B cell (primary cell): ENCODE measurements at regions not wholly inside any gene's neighbourhood (a gene's known extent, or its start where the extent isn't known, plus 50 kb on each side); places are given as distances from the start of the nearest gene placed in this dataset.

Source experiments
- EZH2 ChIP-seq: IDR thresholded peaks from 2 replicates; pipeline ENCODE4 v1.6.1; 2012; ENCODE audit warnings: borderline replicate concordance, low read depth, mild to moderate bottlenecking, moderate library complexity, low read length; ENCODE audit not compliant: insufficient read depth, poor library complexity, severe bottlenecking
- TF ChIP-seq, protein P1 (sequence below): fragments of 200-600 bp; IDR thresholded peaks from one replicate; pipeline ENCODE4 v1.8.0; 2022; ENCODE audit warnings: antibody characterized with exemption, mild to moderate bottlenecking

DNA sequence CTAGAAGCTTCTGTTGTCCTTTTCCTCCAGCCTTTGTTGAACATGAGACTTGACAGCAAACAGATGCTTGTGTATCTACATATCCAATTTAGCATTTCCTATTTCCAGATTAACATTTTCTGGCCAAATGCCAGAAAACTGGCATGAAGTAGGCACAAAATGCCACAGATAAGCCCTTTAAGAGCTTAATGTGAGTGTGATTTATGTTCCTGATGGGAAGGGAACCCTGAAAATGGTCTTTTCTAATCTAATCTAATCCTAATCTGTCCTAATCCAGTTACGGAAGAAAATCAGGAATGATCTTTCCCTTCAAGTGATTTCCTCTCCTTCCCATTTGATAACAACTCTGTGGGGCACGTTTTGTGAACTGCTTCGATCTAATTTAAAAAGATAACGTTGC is 133.0 kb upstream of the C1QTNF7 start:
- TF ChIP-seq, protein P1, sequence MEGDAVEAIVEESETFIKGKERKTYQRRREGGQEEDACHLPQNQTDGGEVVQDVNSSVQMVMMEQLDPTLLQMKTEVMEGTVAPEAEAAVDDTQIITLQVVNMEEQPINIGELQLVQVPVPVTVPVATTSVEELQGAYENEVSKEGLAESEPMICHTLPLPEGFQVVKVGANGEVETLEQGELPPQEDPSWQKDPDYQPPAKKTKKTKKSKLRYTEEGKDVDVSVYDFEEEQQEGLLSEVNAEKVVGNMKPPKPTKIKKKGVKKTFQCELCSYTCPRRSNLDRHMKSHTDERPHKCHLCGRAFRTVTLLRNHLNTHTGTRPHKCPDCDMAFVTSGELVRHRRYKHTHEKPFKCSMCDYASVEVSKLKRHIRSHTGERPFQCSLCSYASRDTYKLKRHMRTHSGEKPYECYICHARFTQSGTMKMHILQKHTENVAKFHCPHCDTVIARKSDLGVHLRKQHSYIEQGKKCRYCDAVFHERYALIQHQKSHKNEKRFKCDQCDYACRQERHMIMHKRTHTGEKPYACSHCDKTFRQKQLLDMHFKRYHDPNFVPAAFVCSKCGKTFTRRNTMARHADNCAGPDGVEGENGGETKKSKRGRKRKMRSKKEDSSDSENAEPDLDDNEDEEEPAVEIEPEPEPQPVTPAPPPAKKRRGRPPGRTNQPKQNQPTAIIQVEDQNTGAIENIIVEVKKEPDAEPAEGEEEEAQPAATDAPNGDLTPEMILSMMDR: no peak
- no peak for TF ChIP-seq EZH2
